ENCODE measurements at regions not wholly inside any gene's neighbourhood (a gene's known extent, or its start where the extent isn't known, plus 50 kb on each side); places are given as distances from the start of the nearest gene placed in this dataset.

DNA sequence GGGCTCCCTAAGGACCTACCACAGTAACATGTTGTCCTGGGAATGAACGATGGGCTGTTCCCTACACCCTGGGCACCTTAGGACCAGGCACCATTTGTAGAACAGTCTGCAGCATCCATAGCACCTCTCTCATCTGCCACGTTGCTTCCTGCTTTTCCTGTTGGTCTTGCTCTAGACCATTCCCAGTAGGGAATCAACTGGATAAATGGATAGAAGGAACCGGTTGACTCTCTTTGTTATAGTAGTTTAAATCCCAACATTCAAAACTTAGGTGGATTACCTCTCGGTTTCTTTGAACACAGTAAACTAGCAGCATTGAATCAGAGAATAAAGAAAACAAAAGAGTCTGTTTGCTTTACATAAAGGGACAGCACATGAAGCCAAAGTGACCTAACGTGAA, 159.1 kb downstream of the HS3ST3B1 start:
- intact Hi-C loops (cut with DNase I): no loop called here
- H3K27me3 ChIP-seq: no peaks in the 10 kb centered on the region
- WGBS, 2 donors: 43 to 52% methylated on average over 5 of the region's 5 CpGs
- no peaks in the 10 kb centered on the region for H3K4me1 ChIP-seq
- H3K4me3 ChIP-seq (replicated peaks in 1 of 3): no peak overlapping the region
- H3K9me3 ChIP-seq: no peaks in the 10 kb centered on the region
- TF ChIP-seq POLR2A (IDR thresholded peaks at IDR 0.05): no peak
- TF ChIP-seq, protein P1, sequence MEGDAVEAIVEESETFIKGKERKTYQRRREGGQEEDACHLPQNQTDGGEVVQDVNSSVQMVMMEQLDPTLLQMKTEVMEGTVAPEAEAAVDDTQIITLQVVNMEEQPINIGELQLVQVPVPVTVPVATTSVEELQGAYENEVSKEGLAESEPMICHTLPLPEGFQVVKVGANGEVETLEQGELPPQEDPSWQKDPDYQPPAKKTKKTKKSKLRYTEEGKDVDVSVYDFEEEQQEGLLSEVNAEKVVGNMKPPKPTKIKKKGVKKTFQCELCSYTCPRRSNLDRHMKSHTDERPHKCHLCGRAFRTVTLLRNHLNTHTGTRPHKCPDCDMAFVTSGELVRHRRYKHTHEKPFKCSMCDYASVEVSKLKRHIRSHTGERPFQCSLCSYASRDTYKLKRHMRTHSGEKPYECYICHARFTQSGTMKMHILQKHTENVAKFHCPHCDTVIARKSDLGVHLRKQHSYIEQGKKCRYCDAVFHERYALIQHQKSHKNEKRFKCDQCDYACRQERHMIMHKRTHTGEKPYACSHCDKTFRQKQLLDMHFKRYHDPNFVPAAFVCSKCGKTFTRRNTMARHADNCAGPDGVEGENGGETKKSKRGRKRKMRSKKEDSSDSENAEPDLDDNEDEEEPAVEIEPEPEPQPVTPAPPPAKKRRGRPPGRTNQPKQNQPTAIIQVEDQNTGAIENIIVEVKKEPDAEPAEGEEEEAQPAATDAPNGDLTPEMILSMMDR (IDR thresholded peaks at IDR 0.05): no peak
- H3K36me3 ChIP-seq: no peaks in the 10 kb centered on the region
- no peak for DNase-seq
- H3K27ac ChIP-seq: no peak overlapping the region

DNA sequence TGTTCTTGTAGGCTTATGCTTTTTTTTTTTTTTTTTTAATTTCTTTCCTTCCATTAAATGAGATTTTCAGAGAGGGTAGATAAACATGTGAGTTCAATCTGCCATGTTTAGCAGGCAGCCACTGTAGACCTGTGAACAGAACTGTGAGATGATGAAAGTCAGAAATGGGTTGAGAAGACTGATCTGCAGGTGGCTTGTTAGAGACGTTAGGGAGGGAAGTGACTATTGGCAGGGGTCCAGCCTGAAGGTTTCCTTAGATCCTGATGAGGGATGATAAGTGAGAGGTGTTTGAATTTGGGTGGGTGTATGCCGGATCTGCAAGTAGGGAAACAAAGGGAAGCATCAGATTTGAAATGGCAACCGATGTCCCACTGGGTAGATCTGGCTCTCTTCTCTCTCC, 157.8 kb downstream of the HS3ST3B1 start:
- no peak for DNase-seq
- WGBS, 2 donors: 51 to 61% methylated on average over 3 of the region's 3 CpGs
- Histone ChIP-seq H3K4me1 (no peaks in the 10 kb centered on the region), H3K27ac (no peak overlapping the region), H3K27me3 (no peaks in the 10 kb centered on the region), H3K9me3 (no peaks in the 10 kb centered on the region), H3K4me3 (replicated peaks in 1 of 3) (no peak overlapping the region), H3K36me3 (no peaks in the 10 kb centered on the region)
- intact Hi-C loops (cut with DNase I): no loop called here
- TF ChIP-seq POLR2A (IDR thresholded peaks at IDR 0.05): no peak
- TF ChIP-seq, protein P1 (IDR thresholded peaks at IDR 0.05): no peak

DNA sequence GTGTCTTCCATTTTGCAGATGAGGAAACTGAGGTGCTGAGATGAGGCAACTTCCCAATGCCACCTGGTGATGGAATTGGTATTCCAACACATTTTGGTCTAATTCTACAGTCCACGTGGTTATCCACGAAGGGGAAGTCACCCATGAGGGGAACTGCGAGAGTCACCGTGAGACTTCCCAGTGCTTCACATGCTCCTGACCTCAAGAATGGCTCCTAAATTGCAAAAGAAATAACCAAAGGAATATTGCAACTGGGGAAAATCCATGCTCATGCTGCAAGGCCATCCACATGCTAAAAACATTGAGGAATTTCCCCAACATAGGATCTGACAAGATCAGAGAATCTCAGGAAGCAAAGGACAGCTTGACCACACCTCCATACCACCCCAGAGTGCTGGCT, 153.9 kb downstream of the HS3ST3B1 start:
- 92% methylated on average over 4 of the region's 4 CpGs for WGBS, 2 donors
- no peak overlapping the region for H3K4me3 ChIP-seq (replicated peaks in 1 of 3)
- H3K9me3 ChIP-seq: no peaks in the 10 kb centered on the region
- intact Hi-C loops (cut with DNase I): no loop called here
- no peak for TF ChIP-seq POLR2A (IDR thresholded peaks at IDR 0.05)
- TF ChIP-seq, protein P1 (IDR thresholded peaks at IDR 0.05): no peak
- H3K27me3 ChIP-seq: no peaks in the 10 kb centered on the region
- no peaks in the 10 kb centered on the region for H3K36me3 ChIP-seq
- DNase-seq: no peak
- no peak overlapping the region for H3K27ac ChIP-seq
- no peaks in the 10 kb centered on the region for H3K4me1 ChIP-seq

DNA sequence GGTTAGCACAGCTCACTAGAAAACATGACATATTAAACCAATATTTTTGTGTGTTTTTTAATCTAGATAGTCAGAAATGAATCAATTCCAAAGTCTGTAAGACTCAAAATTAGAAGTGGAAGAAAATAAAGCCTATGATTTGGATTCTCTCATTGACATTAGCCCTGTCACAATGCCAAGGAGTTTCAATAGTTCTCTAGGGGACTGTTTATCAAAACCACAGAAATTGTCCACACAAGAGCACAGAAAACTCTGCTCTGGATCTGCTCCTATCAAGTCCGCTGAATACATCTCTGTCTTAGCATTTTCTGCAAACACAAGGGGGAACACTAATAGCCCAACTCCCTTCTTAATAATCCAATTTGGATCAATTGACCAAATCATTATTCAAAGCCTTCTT, 152.0 kb downstream of the HS3ST3B1 start:
- TF ChIP-seq POLR2A (IDR thresholded peaks at IDR 0.05): no peak
- 82 to 90% methylated on average over 1 of the region's 1 CpG for WGBS, 2 donors
- Histone ChIP-seq H3K4me3 (replicated peaks in 1 of 3) (no peak overlapping the region), H3K27ac (no peak overlapping the region), H3K36me3 (no peaks in the 10 kb centered on the region), H3K4me1 (no peaks in the 10 kb centered on the region), H3K27me3 (no peaks in the 10 kb centered on the region), H3K9me3 (no peaks in the 10 kb centered on the region)
- intact Hi-C loops (cut with DNase I): no loop called here
- DNase-seq: no peak

DNA sequence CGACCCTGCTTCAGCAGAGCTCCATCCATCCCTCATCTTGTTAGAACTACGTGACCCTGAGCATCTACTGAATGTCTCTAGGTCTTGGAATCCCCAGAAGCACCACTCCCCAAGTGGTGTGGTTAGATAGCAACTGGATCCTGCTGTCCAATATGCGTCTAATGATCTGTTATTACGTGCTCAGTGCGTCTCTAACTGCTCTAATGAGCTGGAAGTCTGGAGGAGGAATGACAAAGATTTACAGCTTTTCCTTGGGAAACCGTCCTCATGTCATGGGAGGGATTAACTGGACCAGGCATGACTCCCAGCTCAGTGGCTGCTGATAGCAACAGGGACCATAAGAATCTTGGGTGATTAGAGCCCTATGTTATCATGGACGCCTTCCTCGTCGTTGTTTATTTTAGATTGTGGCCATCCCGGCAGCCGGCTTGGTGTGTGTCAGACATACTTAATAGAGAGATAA, 150.9 kb downstream of the HS3ST3B1 start:
- TF ChIP-seq, protein P1 (IDR thresholded peaks at IDR 0.05): no peak
- no peak for TF ChIP-seq POLR2A (IDR thresholded peaks at IDR 0.05)
- Histone ChIP-seq H3K27ac (no peak overlapping the region), H3K9me3 (no peaks in the 10 kb centered on the region), H3K4me3 (replicated peaks in 1 of 3) (no peak overlapping the region), H3K4me1 (no peaks in the 10 kb centered on the region), H3K36me3 (no peaks in the 10 kb centered on the region), H3K27me3 (no peaks in the 10 kb centered on the region)
- DNase-seq: no peak
- intact Hi-C loops (cut with DNase I): no loop called here
- WGBS, 2 donors: 55 to 65% methylated on average over 10 to 11 of the region's 11 CpGs

DNA sequence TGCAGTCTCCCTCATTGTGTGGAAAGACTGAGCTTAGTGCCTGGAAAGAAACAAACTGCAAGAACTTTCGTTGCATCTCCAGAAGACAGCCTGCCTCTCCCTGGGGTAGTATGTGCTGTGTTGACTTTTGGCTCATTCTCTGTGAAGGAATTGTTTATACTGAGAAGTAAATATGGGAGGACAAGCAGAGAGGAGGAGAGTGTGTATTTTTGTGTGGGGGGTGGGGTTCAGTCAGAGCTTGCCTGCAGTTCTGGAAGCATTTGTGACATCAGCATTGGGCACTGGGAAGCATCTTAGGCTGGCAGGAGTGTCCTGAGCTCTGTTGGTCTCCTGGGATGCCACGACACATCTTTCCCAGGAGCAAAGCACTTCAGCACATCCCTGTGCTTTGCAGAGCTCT, 147.9 kb downstream of the HS3ST3B1 start:
- H3K36me3 ChIP-seq: no peaks in the 10 kb centered on the region
- intact Hi-C loops (cut with DNase I): no loop called here

More for the DNA sequence above, 147.9 kb downstream of the HS3ST3B1 start:
- no peaks in the 10 kb centered on the region for H3K9me3 ChIP-seq
- H3K27ac ChIP-seq: no peak overlapping the region
- no peaks in the 10 kb centered on the region for H3K4me1 ChIP-seq
- no peaks in the 10 kb centered on the region for H3K27me3 ChIP-seq
- H3K4me3 ChIP-seq (replicated peaks in 1 of 3): no peak overlapping the region
- DNase-seq: no peak
- 57 to 64% methylated on average over 2 of the region's 2 CpGs for WGBS, 2 donors
- no peak for TF ChIP-seq POLR2A (IDR thresholded peaks at IDR 0.05)
- TF ChIP-seq, protein P1 (IDR thresholded peaks at IDR 0.05): no peak
